ENCODE measurements at regions not wholly inside any gene's neighbourhood (a gene's known extent, or its start where the extent isn't known, plus 50 kb on each side); places are given as distances from the start of the nearest gene placed in this dataset.

DNA sequence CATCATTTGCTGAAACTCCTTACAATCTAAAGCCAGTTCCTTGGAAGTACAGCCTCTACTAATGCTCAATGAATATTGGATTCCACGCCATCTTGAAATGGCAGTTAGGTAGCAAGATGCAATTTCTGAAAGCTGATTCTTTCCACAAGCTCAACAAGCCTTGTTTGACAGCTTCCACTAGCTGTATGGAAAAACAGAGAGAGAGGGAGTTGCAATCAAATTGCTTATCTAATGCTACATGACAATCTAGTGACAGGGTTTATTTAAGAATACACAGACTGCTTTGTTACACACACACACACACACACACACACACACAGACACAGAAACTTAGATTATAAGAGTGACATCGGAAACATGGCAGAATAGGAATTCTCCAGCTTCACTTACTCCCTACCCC lies 288.4 kb upstream of the DEPDC1 start:
- no peak for DNase-seq (ENCODE audit: low read depth, low spot score)
- H3K27ac ChIP-seq (ENCODE audit: low read depth, low read length): no peak overlapping the region
- TF ChIP-seq, protein P1, sequence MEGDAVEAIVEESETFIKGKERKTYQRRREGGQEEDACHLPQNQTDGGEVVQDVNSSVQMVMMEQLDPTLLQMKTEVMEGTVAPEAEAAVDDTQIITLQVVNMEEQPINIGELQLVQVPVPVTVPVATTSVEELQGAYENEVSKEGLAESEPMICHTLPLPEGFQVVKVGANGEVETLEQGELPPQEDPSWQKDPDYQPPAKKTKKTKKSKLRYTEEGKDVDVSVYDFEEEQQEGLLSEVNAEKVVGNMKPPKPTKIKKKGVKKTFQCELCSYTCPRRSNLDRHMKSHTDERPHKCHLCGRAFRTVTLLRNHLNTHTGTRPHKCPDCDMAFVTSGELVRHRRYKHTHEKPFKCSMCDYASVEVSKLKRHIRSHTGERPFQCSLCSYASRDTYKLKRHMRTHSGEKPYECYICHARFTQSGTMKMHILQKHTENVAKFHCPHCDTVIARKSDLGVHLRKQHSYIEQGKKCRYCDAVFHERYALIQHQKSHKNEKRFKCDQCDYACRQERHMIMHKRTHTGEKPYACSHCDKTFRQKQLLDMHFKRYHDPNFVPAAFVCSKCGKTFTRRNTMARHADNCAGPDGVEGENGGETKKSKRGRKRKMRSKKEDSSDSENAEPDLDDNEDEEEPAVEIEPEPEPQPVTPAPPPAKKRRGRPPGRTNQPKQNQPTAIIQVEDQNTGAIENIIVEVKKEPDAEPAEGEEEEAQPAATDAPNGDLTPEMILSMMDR (IDR thresholded peaks at IDR 0.05; ENCODE audit: low read depth, low read length): no peak
- CTCF ChIA-PET: interaction anchor here (0.7 kb wide), 1 partner anchor 35 kb away, joined by 4 read pairs; no protein-coding TSS in a partner anchor
- POLR2A ChIA-PET: no interaction called here
- no peaks in the 10 kb centered on the region for H3K27me3 ChIP-seq (ENCODE audit: control insufficient read depth, insufficient read depth, low read length)
- H3K4me3 ChIP-seq (ENCODE audit: low read depth, low read length): no peak overlapping the region
- no peaks in the 10 kb centered on the region for H3K9me3 ChIP-seq (ENCODE audit: control insufficient read depth, insufficient read depth, low read length)

DNA sequence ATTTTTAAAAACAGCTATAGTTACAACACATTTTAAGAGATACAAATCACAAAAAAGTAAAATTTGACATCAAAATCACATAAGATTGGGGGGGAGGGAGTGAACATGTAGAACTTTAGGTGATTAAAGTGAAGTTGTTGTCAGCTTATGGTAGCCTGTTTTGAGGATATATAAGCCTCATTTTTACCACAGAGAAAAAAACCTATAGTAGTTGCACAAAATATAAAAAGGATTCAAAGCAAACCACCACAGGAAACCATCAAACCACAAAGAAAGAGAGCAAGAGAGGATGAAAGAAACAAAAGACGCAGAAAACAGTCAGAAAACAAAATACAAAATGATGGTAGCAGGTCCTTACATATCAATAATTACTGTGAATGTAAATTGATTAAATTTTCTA lies 291.9 kb upstream of the DEPDC1 start:
- TF ChIP-seq, protein P1 (IDR thresholded peaks at IDR 0.05; ENCODE audit: low read depth, low read length): no peak
- ChIA-PET CTCF (no interaction called here), POLR2A (no interaction called here)
- Histone ChIP-seq H3K27ac (ENCODE audit: low read depth, low read length) (no peak overlapping the region), H3K9me3 (ENCODE audit: control insufficient read depth, insufficient read depth, low read length) (no peaks in the 10 kb centered on the region), H3K4me3 (ENCODE audit: low read depth, low read length) (no peak overlapping the region), H3K27me3 (ENCODE audit: control insufficient read depth, insufficient read depth, low read length) (no peaks in the 10 kb centered on the region)
- no peak for DNase-seq (ENCODE audit: low read depth, low spot score)

DNA sequence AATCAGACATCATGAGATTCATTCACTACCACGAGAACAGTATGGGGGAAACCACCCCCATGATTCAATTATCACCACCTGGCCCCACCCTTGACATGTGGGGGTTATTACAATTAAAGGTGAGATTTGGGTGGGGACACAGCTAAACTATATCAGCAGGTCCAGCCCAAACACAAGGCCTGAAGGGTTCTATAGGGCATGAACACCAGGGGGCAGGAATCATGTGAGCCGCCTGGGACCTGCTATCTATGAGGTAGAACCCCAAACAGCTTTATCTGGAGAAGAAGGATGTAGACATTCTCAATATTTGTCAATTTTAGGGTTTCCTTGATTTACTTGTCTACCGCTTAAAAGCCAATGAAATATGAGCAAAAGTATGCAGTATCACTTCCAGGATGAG lies 294.9 kb upstream of the DEPDC1 start:
- no peak for DNase-seq (ENCODE audit: low read depth, low spot score)
- ChIA-PET CTCF (no interaction called here), POLR2A (no interaction called here)
- TF ChIP-seq, protein P1 (IDR thresholded peaks at IDR 0.05; ENCODE audit: low read depth, low read length): no peak
- Histone ChIP-seq H3K4me3 (ENCODE audit: low read depth, low read length) (no peak overlapping the region), H3K27me3 (ENCODE audit: control insufficient read depth, insufficient read depth, low read length) (no peaks in the 10 kb centered on the region), H3K27ac (ENCODE audit: low read depth, low read length) (no peak overlapping the region), H3K9me3 (ENCODE audit: control insufficient read depth, insufficient read depth, low read length) (no peaks in the 10 kb centered on the region)

DNA sequence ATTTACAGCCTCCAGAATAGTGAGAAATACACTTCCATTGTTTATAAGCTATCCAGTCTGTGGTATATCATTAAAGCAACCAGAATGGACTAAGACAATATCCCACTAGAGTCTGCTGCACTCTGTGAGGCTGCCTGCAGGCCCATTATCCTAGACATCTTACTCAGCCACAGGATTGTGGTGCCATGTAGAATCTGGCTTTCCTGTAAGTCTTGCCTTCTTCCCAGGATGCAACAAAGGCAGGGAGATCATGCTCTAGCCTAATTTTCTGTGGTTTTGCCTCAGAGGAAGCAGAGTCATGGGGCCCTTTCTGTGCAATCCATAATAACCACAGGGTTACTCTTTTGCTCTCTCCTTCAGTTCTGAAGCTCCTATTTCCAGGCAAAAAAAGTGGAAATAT lies 299.1 kb upstream of the DEPDC1 start:
- TF ChIP-seq, protein P1 (IDR thresholded peaks at IDR 0.05; ENCODE audit: low read depth, low read length): no peak
- Histone ChIP-seq H3K27ac (ENCODE audit: low read depth, low read length) (no peak overlapping the region), H3K4me3 (ENCODE audit: low read depth, low read length) (no peak overlapping the region), H3K9me3 (ENCODE audit: control insufficient read depth, insufficient read depth, low read length) (no peaks in the 10 kb centered on the region), H3K27me3 (ENCODE audit: control insufficient read depth, insufficient read depth, low read length) (no peaks in the 10 kb centered on the region)
- ChIA-PET CTCF (no interaction called here), POLR2A (no interaction called here)
- DNase-seq (ENCODE audit: low read depth, low spot score): no peak

DNA sequence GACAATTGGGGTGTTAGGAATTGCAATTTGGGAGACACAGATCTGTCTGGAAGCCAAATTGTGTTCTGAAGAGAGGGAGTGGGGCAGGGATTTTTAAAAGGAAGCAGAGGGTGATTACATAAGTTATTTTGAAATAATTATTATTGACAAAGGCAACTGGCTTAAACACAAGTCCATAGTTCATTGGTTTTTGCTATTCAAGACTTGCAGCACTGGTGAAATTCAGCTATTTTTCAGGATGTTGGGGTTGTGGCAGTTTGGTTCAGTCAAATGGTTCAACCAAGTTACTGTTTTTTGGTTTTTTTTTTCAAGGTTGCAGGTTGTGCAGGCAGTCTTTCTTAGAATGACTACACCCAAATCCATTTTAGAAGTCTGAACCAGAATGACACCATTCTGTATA lies 300.0 kb upstream of the DEPDC1 start:
- H3K4me3 ChIP-seq (ENCODE audit: low read depth, low read length): no peak overlapping the region
- no peak for DNase-seq (ENCODE audit: low read depth, low spot score)
- no peak overlapping the region for H3K27ac ChIP-seq (ENCODE audit: low read depth, low read length)
- TF ChIP-seq, protein P1 (IDR thresholded peaks at IDR 0.05; ENCODE audit: low read depth, low read length): no peak
- no peaks in the 10 kb centered on the region for H3K27me3 ChIP-seq (ENCODE audit: control insufficient read depth, insufficient read depth, low read length)
- POLR2A ChIA-PET: no interaction called here
- no peaks in the 10 kb centered on the region for H3K9me3 ChIP-seq (ENCODE audit: control insufficient read depth, insufficient read depth, low read length)
- CTCF ChIA-PET: no interaction called here
